Posterior vena cava (tissue), 2 donors: ENCODE measurements at regions not wholly inside any gene's neighbourhood (a gene's known extent, or its start where the extent isn't known, plus 50 kb on each side); places are given as distances from the start of the nearest gene placed in this dataset.
A peak's percentile ranks its signal among the peaks of the same experiment; 100 is the strongest.

Experiments
- DNase-seq: peaks from one replicate; pipeline ENCODE4 v3.0.0-alpha.2; 2020; ENCODE audit warnings: low spot score
- intact Hi-C, 2 donors: fragments of 100-400 bp; cut with DNase I; formaldehyde crosslinking; loops; one replicate each; pipeline versions ENCODE4 v1.14.1 to v1.14.2; 2022 to 2023
- donor health status: DM: yes; HTN: yes; CAD: no.
- donor health status: DM: yes; HTN: yes; CAD: no.

DNA sequence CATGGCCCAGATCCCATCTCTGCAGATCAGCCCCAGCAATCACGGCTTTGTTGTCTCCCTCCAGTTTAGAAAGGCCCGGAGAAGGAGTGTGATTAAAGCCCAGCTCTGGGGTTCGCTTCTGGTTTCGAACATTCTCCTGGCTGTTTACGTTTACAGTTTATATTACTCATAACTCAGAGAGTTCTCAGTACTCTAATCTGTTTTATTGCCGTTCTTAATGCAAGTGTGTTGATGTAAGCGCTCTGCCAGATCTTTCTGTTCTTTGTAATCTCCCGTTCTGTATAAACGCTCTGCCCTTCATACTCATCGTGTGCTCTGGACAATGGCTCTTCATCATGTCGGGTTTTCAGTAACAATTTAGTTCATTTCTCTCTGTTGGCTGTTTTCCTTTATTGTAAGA, 82.5 kb upstream of the PRNP start:
- DNase-seq, result no peak
- intact Hi-C loops, result no loop called here

DNA sequence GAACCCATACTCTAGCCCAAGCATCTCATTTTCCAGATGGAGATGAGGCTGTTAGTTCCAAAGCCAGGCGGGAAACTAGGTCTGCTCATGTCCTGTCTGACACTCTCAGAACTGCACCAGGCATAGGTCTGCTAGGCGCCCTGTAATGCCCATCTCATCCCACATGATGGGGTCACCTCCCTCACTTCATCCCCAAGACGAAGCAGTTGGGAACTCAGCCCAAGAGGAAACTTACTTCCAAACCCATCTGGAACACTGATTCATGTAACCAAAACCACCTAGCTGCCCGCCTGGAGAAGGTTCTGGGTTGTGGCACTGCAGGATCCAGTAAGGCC, 84.0 kb upstream of the PRNP start:
- intact Hi-C loops, result no loop called here
- DNase-seq, result no peak

DNA sequence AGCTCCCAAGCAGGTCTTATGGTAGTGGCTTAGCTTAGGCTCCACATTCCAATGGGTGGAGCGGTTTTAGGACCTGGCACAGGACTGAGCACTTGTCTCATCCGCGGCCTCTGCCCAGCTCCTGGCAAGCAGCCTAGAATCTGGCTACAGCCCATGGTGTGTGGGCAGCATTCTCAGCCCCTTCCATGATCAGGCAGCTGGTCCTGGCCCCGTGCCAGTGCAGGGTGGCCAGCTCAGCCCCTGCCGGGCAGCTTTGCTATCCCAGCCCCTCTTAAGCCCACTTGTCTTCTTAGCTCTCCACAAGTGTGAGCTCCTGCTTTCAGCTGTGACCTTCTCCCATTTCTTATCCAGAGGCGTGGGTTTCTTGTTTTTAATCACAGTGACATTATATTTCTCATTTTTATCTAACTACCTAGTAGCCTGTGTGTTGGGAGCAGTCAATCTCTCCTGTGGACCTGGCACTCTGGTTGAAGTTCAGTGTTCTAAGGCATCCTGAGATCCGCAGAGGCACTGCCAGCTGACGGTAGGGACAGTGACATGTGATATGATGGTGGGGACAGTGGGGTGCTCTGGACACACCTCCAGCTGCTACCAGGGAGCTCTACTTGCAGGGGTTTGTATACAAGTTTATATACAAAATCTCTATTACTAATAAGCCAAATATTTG, 84.5 kb upstream of the PRNP start:
- intact Hi-C loops, result no loop called here

GRCh38 chr20:4600308-4601014, 85.8 kb upstream of the PRNP start:
- intact Hi-C loops, result no loop called here
- no peak for DNase-seq

More for the DNA sequence above, 84.5 kb upstream of the PRNP start:
- DNase-seq, result no peak

- intact Hi-C loops, result loop anchor here in 1 of 2 donors (5.0 kb wide), 1 partner anchor 485 kb away; no protein-coding TSS in a partner anchor
- no peak for DNase-seq
Measured at GRCh38 chr20:4597215-4597614, 89.0 kb upstream of the PRNP start.

DNA sequence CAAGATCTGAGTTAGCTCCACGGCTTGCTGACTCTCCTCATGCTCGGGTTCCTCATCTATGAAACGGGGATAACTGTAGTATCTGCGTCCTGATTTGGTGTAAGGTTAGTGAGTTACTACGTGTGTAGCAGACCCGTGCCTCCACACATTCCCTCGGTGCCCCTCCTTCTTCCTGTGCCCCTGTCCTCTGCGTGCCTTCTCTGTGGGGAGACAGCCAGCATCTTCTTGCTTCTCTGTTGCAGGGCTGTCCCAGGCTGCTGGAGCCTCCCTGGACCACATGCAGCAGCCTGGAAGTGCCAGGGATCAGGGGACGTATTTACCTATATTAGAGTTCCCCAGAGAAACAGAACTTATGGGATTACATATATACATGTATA, 93.1 kb upstream of the PRNP start:
- intact Hi-C loops, result no loop called here
- DNase-seq, result no peak

DNA sequence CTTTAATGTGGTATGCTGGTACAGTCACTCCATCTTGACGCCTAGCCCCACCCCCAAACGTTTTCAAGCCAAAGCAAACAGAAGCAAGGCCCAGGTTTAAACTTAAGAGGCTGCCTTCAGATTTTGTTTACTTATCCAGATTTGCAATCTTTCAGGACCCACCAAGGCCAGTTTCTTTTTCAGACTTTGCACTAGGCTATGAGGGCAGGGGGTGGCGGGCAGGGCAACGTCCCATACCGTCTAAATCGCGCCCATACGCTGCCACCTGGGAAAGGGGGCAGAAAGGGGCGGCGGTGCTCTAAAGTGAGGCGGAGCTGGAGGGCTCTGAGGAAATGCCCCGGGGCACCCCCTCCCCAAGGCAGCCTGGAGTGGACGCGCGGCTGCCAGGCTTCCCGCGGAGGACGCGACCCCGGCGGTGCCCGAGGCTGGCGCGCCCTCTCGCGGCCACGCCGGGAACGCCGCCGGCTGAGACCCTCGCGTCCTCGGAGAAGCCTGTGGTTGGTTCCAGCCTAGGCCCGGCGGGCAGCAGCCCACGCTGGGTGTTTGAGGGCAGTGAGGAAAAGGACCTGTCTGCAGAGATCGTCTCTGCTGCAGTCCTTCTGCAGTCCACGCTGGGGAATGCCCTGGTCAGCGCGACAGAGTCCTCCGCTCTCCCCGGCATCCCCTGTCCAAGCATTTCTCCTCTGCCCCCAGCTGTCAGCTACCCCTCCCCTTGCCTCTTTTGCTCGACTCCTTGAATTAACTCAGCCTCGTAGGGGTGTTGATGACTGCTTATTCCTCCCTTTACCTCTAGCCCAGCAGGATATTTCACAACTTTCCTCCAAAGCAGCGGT, 93.7 kb upstream of the PRNP start:
- intact Hi-C loops, result no loop called here
- DNase-seq, result peak; percentile 84

DNA sequence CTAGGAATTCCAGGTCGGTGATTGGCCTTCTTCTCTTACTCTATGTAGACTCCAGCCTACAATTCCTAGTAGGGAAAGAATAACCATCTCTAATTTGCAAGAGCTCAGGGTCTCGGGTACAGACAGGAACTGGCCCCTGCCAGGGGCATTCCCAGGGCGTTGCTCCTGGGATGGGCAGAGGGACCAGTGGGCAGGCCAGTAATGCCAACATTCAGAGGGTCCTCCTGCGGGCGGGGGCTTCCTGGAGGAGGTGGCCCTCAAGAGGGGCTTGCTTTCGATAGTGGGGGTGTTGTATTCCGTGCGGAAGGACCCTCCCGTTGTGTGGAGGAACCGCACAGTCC, 94.3 kb upstream of the PRNP start:
- intact Hi-C loops, result loop anchor here in 1 of 2 donors (2.0 kb wide), 1 partner anchor 349 kb away; no protein-coding TSS in a partner anchor
- DNase-seq, result no peak

DNA sequence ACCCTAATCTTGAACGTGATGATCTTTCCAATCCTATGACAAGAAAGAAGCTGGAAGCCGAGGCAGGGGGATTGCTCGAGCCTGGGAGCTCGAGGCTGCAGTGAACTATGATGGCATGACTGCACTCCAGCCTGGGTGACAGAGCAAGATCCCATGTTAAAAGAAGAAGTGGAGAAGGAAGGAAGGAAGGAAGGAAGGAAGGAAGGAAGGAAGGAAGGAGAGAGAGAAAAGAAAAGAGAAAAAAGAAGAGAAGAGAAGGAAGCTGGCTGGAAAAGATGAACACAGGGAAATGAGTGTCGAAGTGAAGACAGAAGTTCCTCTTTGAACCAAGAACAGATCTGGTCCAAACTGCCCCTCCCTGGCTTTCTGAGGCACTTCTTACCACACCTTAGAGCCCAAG, 100.5 kb upstream of the PRNP start:
- DNase-seq, result no peak
- intact Hi-C loops, result no loop called here

- intact Hi-C loops, result no loop called here
- DNase-seq, result no peak
Measured at GRCh38 chr20:4585104-4585753, 101.0 kb upstream of the PRNP start.

GRCh38 chr20:4584510-4584909, 101.7 kb upstream of the PRNP start:
- intact Hi-C loops, result no loop called here
- DNase-seq, result no peak

DNA sequence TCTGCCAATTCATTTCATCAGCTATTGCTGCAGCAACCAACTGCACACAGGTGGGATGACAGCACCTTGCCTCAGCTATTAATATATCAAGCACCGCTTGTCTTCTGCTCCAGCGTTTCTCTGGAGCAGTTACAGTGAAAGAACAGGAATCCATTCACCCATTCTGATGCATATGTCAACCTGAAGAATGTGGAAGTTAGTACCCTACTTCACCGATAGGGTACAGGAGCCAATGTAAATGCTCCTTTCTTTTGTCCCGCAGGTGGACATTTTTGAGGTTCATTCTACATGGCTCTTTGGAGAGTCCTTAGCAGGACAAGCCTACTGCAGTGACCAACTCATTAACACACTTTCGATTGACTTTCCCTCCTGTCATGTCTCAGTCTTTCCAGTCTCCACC, 104.4 kb upstream of the PRNP start:
- DNase-seq, result no peak
- intact Hi-C loops, result no loop called here

GRCh38 chr20:4578375-4578774, 107.9 kb upstream of the PRNP start:
- no peak for DNase-seq
- intact Hi-C loops, result loop anchor here in 1 of 2 donors (5.0 kb wide), 1 partner anchor 896 kb away; the partner anchor contains the start of gene ADAM33

DNA sequence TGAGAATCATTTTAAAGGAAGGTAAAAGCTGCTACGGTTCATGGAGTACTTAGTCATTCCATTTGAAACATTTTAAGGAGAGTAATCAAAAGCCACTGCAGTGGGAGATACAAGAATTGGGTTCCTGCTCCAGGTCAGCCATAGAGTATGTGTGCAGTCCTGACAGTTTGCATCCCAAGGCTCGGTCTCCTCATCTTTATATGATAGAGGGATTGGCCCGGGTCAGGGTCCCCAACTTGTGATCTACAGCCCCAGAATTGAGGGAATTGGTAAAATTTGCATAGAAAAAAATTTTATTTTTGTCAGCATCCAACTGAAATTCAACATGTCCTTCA, 111.9 kb upstream of the PRNP start:
- intact Hi-C loops, result no loop called here
- no peak for DNase-seq

GRCh38 chr20:4573564-4574355, 112.5 kb upstream of the PRNP start:
- intact Hi-C loops, result no loop called here
- no peak for DNase-seq

DNA sequence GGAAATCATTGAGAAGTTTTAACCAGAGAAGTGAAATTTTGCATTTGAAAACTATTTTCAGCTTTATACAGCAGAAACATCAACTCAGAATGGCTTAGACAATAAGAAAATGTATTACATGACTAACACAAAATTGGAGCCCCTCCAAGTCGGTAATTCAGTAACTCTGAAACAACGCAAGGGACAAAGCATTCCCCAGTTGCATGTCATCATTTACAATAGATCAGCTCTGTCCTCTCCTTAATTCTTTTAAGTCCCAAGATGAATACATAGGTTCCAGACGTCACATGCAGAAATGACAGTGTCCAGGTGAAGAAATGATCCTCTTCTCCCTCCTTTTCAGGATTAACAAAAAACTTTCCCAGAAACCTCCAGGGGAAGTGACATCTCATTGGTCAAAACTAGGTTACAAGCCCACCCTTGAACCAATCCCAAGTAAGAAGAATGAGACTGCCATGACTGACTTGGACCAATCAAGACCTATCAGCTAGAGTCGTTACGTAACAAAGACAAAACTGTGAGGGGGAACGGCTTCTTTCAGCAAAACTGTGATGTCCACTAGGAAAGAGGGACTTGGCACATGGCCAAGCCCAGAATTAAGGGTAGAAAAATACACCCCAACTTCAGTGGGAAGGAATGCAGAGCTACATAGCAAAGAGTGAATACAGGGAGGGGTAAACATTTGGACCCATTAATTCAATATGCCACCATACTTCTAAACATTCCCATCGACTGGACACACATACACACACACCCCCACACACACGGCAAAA, 114.3 kb upstream of the PRNP start:
- intact Hi-C loops, result no loop called here
- no peak for DNase-seq

DNA sequence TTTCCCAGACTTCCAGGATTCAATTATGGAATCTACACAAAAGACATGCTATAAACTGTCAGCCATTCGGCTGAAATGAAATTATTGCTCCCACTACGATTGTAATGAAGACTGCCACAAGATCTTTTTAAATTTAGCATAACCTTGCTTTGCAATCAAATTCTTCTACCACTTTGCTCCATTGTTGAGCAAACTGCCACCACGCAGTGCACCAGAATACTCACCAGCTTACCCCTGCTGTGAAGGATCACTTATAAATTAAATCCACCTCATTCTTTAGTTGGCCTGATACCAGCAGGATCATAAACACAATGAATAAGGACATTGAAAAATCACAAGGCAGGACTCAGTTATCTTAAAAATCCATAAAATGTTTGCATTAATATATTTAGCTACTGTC, 116.4 kb upstream of the PRNP start:
- no peak for DNase-seq
- intact Hi-C loops, result no loop called here

- no peak for DNase-seq
- intact Hi-C loops, result no loop called here
Measured at GRCh38 chr20:4569092-4569491, 117.2 kb upstream of the PRNP start.
